Stomach (tissue), 4 donors: ENCODE measurements at regions not wholly inside any gene's neighbourhood (a gene's known extent, or its start where the extent isn't known, plus 50 kb on each side); places are given as distances from the start of the nearest gene placed in this dataset.

Experiments used
- POLR2A ChIP-seq, 4 donors: fragments of 450-650 bp; IDR thresholded peaks; one replicate each; pipeline ENCODE4 v1.6.1; 2016; ENCODE audit warnings: antibody characterized with exemption in 4 of 4, control low read depth in 2 of 4, mild to moderate bottlenecking in 1 of 4, moderate library complexity in 1 of 4
- POLR2AphosphoS5 ChIP-seq, 3 donors: sonication (generic); formaldehyde crosslinking; IDR thresholded peaks; one replicate each; pipeline ENCODE4 v1.6.1; 2016; ENCODE audit warnings: antibody characterized with exemption in 3 of 3
- TF ChIP-seq, protein P1 (sequence below), 7 experiments: fragments of 450-650 bp in 4 of 7; fragments of 200-600 bp in 3 of 7; sonication (generic) in 3 of 7; IDR thresholded peaks; one replicate each; pipeline ENCODE4 v1.5.1; 2016 to 2019; ENCODE audit warnings: antibody characterized with exemption in 7 of 7, control low read depth in 2 of 7, mild to moderate bottlenecking in 1 of 7

DNA sequence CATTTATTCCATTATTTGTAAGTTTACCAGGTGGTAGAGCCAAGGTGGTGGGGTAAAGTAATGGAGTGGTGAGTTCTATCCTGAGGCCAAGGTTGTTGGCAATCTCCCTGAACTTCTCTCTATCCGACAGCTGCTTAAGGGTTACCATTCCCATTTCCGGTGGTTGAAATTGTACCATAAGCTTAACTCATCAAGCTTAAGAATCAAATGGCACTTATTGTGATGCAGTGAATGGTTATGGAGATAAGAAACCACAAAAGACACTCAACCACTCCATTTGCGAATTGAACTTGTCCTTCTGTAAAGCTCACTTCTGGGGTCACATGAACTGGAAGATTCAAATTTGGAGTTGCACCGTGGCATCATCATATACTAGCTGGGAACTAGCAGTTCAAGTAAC, 287.4 kb upstream of the SLCO3A1 start:
- TF ChIP-seq, protein P1, sequence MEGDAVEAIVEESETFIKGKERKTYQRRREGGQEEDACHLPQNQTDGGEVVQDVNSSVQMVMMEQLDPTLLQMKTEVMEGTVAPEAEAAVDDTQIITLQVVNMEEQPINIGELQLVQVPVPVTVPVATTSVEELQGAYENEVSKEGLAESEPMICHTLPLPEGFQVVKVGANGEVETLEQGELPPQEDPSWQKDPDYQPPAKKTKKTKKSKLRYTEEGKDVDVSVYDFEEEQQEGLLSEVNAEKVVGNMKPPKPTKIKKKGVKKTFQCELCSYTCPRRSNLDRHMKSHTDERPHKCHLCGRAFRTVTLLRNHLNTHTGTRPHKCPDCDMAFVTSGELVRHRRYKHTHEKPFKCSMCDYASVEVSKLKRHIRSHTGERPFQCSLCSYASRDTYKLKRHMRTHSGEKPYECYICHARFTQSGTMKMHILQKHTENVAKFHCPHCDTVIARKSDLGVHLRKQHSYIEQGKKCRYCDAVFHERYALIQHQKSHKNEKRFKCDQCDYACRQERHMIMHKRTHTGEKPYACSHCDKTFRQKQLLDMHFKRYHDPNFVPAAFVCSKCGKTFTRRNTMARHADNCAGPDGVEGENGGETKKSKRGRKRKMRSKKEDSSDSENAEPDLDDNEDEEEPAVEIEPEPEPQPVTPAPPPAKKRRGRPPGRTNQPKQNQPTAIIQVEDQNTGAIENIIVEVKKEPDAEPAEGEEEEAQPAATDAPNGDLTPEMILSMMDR (IDR thresholded peaks at IDR 0.05) = no peak
- TF ChIP-seq POLR2A (IDR thresholded peaks at IDR 0.05) (no peak), POLR2AphosphoS5 (IDR thresholded peaks at IDR 0.05) (no peak)
